Sigmoid colon (tissue), 4 donors: ENCODE measurements at regions not wholly inside any gene's neighbourhood (a gene's known extent, or its start where the extent isn't known, plus 50 kb on each side); places are given as distances from the start of the nearest gene placed in this dataset.

ENCODE experiments used
- CTCF ChIP-seq, 4 experiments: fragments of 450-650 bp in 3 of 4; fragments of 200-600 bp in 1 of 4; IDR thresholded peaks; one replicate each; pipeline ENCODE4 v1.5.1; 2016 to 2019; ENCODE audit warnings: antibody characterized with exemption in 4 of 4, mild to moderate bottlenecking in 3 of 4, moderate library complexity in 2 of 4
- EP300 ChIP-seq, 4 donors: sonication (generic); formaldehyde crosslinking; IDR thresholded peaks; one replicate each; pipeline ENCODE4 v1.6.1; 2017; ENCODE audit warnings: antibody characterized with exemption in 4 of 4
- POLR2A ChIP-seq, 2 donors: fragments of 450-650 bp; IDR thresholded peaks; one replicate each; pipeline ENCODE4 v1.6.1; 2016; ENCODE audit warnings: antibody characterized with exemption in 2 of 2, mild to moderate bottlenecking in 2 of 2, moderate library complexity in 2 of 2
- POLR2AphosphoS5 ChIP-seq, 4 donors: sonication (generic); formaldehyde crosslinking; IDR thresholded peaks; one replicate each; pipeline ENCODE4 v1.6.1; 2017; ENCODE audit warnings: antibody characterized with exemption in 4 of 4

GRCh38 chr2:21895200-21895599 is 771.4 kb downstream of the TDRD15 start:
- TF ChIP-seq CTCF (IDR thresholded peaks at IDR 0.05) (no peak), POLR2AphosphoS5 (IDR thresholded peaks at IDR 0.05) (no peak), POLR2A (IDR thresholded peaks at IDR 0.05) (no peak), EP300 (IDR thresholded peaks at IDR 0.05) (no peak)
